ENCODE measurements at regions not wholly inside any gene's neighbourhood (a gene's known extent, or its start where the extent isn't known, plus 50 kb on each side); places are given as distances from the start of the nearest gene placed in this dataset.
"Not testable (repeated sequence)": the region's sequence is repeated elsewhere in the genome, so short reads cannot be mapped to it uniquely, and the experiment has no call there.

DNA sequence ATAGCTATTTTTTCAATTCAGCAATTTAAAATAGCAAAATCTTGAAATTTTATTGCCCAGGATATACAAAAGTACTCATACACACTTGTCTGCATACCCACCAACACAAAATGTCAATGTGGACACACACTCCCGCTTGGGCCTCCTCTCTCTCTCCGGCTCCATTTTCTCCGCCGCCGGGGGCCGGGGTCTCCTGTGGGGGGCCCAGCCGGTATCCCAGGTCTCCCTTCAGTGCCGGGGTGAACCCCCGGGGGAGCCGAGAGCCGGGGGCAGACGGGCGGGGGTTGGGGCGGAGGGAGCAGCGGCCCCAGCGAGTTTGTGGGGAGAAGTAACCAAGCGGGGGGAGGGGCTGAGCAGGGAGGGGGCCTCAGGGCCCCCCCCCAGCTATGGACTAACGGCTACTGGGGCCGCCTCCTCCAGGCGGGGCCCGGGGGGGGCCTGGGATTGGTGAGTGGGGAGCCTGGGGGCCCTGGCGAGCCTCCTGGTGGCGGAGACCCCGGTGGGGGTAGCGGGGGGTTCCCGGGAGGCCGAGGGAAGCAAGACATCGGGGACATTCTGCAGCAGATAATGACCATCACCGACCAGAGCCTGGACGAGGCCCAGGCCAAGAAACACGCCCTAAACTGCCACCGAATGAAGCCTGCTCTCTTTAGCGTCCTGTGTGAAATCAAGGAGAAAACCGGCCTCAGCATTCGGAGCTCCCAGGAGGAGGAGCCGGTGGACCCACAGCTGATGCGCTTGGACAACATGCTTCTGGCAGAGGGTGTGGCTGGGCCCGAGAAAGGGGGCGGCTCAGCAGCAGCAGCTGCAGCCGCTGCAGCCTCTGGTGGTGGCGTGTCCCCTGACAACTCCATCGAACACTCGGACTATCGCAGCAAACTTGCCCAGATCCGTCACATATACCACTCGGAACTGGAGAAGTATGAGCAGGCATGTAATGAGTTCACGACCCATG is 56.6 kb downstream of the CHST2 start:
- not testable (repeated sequence) for H3K4me3 Mint-ChIP-seq; H3K27me3 Mint-ChIP-seq (ENCODE audit: low read depth)
- Mint-ChIP-seq H3K27ac (peak overlapping the region in 1 of 3 experiments; percentile 41), H3K9me3 (peaks cover 23% of the 10 kb centered on the region), H3K36me3 (ENCODE audit: low read depth) (peaks cover 13% of the 10 kb centered on the region), H3K4me1 (peaks cover 21% of the 10 kb centered on the region)

GRCh38 chr3:143177965-143178364 is 58.4 kb downstream of the CHST2 start:
- H3K27me3 Mint-ChIP-seq (ENCODE audit: low read depth); H3K4me3 Mint-ChIP-seq; H3K4me1 Mint-ChIP-seq: not testable (repeated sequence)
- Mint-ChIP-seq H3K36me3 (ENCODE audit: low read depth) (peaks cover 11% of the 10 kb centered on the region), H3K27ac (peak overlapping the region in 2 of 3 experiments; percentile 29 to 64), H3K9me3 (peaks cover 28% of the 10 kb centered on the region)

GRCh38 chr3:143178775-143179548 is 59.4 kb downstream of the CHST2 start:
- not testable (repeated sequence) for H3K36me3 Mint-ChIP-seq (ENCODE audit: low read depth); H3K27me3 Mint-ChIP-seq (ENCODE audit: low read depth); H3K4me1 Mint-ChIP-seq; H3K4me3 Mint-ChIP-seq
- Mint-ChIP-seq H3K9me3 (peaks cover 22% of the 10 kb centered on the region), H3K27ac (peak overlapping the region in 1 of 3 experiments; percentile 47)

GRCh38 chr3:143179603-143180002 is 60.0 kb downstream of the CHST2 start:
- H3K9me3 Mint-ChIP-seq, result peaks cover 15% of the 10 kb centered on the region
- TF ChIP-seq CTCF (IDR thresholded peaks at IDR 0.05; ENCODE audit: unreplicated experiment in 3 of 3), result no peak
- no peaks in the 10 kb centered on the region for H3K4me1 Mint-ChIP-seq
- no peak overlapping the region for H3K4me3 Mint-ChIP-seq
- no peaks in the 10 kb centered on the region for H3K36me3 Mint-ChIP-seq (ENCODE audit: low read depth)
- H3K27ac Mint-ChIP-seq, result peak overlapping the region in 1 of 3 experiments; percentile 47
- H3K27me3 Mint-ChIP-seq (ENCODE audit: low read depth), result peaks cover 5% of the 10 kb centered on the region

- H3K4me1 Mint-ChIP-seq; H3K27ac Mint-ChIP-seq; H3K36me3 Mint-ChIP-seq (ENCODE audit: low read depth); H3K4me3 Mint-ChIP-seq; H3K27me3 Mint-ChIP-seq (ENCODE audit: low read depth): not testable (repeated sequence)
- H3K9me3 Mint-ChIP-seq, result peaks cover 12% of the 10 kb centered on the region
Measured at GRCh38 chr3:143180860-143181259, 61.3 kb downstream of the CHST2 start.

DNA sequence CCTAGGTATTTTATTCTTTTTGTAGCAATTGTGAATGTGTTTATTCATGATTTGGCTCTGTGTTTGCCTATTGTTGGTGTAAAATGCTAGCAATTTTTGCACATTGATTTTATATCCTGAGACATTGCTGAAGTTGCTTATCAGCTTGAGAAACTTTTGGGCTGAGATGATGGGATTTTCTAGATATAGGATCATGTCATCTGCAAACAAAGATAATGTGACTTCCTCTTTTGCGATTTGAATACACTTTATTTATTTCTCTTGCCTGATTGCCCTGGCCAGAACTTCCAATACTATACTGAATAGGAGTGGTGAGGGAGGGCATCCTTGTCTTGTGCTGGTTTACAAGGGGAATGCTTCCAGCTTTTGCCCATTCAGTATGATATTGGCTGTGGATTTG is 62.4 kb downstream of the CHST2 start:
- not testable (repeated sequence) for H3K36me3 Mint-ChIP-seq (ENCODE audit: low read depth); H3K4me3 Mint-ChIP-seq; H3K4me1 Mint-ChIP-seq; H3K27me3 Mint-ChIP-seq (ENCODE audit: low read depth); H3K27ac Mint-ChIP-seq
- H3K9me3 Mint-ChIP-seq, result peaks cover 12% of the 10 kb centered on the region

GRCh38 chr3:143182866-143183664 is 63.5 kb downstream of the CHST2 start:
- TF ChIP-seq CTCF (IDR thresholded peaks at IDR 0.05; ENCODE audit: unreplicated experiment in 3 of 3), result no peak
- no peaks in the 10 kb centered on the region for H3K27me3 Mint-ChIP-seq (ENCODE audit: low read depth)
- no peaks in the 10 kb centered on the region for H3K36me3 Mint-ChIP-seq (ENCODE audit: low read depth)
- peaks cover 12% of the 10 kb centered on the region for H3K9me3 Mint-ChIP-seq
- H3K27ac Mint-ChIP-seq, result no peak overlapping the region
- no peak overlapping the region for H3K4me3 Mint-ChIP-seq
- H3K4me1 Mint-ChIP-seq, result no peaks in the 10 kb centered on the region

- no peak for TF ChIP-seq CTCF (IDR thresholded peaks at IDR 0.05; ENCODE audit: unreplicated experiment in 3 of 3)
- Mint-ChIP-seq H3K4me1 (no peaks in the 10 kb centered on the region), H3K27me3 (ENCODE audit: low read depth) (no peaks in the 10 kb centered on the region), H3K27ac (no peak overlapping the region), H3K4me3 (no peak overlapping the region), H3K36me3 (ENCODE audit: low read depth) (no peaks in the 10 kb centered on the region), H3K9me3 (peaks cover 12% of the 10 kb centered on the region)
Measured at GRCh38 chr3:143183665-143183964, 64.0 kb downstream of the CHST2 start.
